ENCODE measurements at regions not wholly inside any gene's neighbourhood (a gene's known extent, or its start where the extent isn't known, plus 50 kb on each side); places are given as distances from the start of the nearest gene placed in this dataset.

DNA sequence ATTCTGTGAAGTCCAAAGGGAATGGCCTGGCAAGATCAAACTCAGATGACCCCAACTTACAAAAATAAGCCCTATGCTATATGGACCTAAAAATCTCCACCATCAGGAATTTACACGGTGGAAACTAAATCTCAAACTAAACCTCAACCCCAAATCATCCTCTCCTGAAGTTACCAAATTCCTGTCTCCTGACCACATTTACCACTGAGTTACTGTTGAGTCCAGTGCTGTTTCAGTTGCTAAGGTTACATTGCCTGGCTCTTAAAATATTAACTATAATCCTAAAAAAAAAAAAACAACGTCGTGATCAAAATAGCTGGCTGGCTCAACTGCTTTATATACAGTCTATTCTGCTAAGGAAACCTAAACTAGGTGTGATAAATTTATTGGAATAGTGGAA lies 315.2 kb upstream of the SLIT2 start:
- TF ChIP-seq, protein P1, sequence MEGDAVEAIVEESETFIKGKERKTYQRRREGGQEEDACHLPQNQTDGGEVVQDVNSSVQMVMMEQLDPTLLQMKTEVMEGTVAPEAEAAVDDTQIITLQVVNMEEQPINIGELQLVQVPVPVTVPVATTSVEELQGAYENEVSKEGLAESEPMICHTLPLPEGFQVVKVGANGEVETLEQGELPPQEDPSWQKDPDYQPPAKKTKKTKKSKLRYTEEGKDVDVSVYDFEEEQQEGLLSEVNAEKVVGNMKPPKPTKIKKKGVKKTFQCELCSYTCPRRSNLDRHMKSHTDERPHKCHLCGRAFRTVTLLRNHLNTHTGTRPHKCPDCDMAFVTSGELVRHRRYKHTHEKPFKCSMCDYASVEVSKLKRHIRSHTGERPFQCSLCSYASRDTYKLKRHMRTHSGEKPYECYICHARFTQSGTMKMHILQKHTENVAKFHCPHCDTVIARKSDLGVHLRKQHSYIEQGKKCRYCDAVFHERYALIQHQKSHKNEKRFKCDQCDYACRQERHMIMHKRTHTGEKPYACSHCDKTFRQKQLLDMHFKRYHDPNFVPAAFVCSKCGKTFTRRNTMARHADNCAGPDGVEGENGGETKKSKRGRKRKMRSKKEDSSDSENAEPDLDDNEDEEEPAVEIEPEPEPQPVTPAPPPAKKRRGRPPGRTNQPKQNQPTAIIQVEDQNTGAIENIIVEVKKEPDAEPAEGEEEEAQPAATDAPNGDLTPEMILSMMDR (IDR thresholded peaks at IDR 0.05; ENCODE audit: extremely low read depth in 1 of 2, insufficient read depth in 1 of 2, low read depth in 1 of 2, low read length in 2 of 2), result no peak
- TF ChIP-seq POLR2AphosphoS5 (IDR thresholded peaks at IDR 0.05; ENCODE audit: insufficient read depth, low read depth, low read length) (no peak), POLR2A (IDR thresholded peaks at IDR 0.05; ENCODE audit: low read depth, low read length) (no peak), EZH2 (IDR thresholded peaks at IDR 0.05; ENCODE audit: borderline replicate concordance, low read depth, low read length, severe bottlenecking) (no peak), MYC (IDR thresholded peaks at IDR 0.05; ENCODE audit: low read depth, low read length) (no peak), JUN (IDR thresholded peaks at IDR 0.05; ENCODE audit: borderline replicate concordance, insufficient read depth, insufficient read length, low read depth) (no peak), FOS (IDR thresholded peaks at IDR 0.05; ENCODE audit: borderline replicate concordance, insufficient read depth, low read length) (no peak)
- TF ChIP-seq, protein P2, sequence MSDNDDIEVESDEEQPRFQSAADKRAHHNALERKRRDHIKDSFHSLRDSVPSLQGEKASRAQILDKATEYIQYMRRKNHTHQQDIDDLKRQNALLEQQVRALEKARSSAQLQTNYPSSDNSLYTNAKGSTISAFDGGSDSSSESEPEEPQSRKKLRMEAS (IDR thresholded peaks at IDR 0.05; ENCODE audit: insufficient read depth, insufficient read length), result no peak

Data from endothelial cell of umbilical vein (primary cell).